ENCODE measurements at regions not wholly inside any gene's neighbourhood (a gene's known extent, or its start where the extent isn't known, plus 50 kb on each side); places are given as distances from the start of the nearest gene placed in this dataset.

- no peak overlapping the region for H3K27ac ChIP-seq
- H3K4me1 ChIP-seq (replicated peaks): no peaks in the 10 kb centered on the region
- H3K27me3 ChIP-seq (replicated peaks; ENCODE audit: insufficient read depth): no peaks in the 10 kb centered on the region
- intact Hi-C loops (cut with DNase I): no loop called here
- no peak for TF ChIP-seq CTCF (IDR thresholded peaks at IDR 0.05)
- TF ChIP-seq POLR2A (IDR thresholded peaks at IDR 0.05): no peak
- TF ChIP-seq POLR2AphosphoS5 (IDR thresholded peaks at IDR 0.05): no peak
- 79% methylated on average over 6 of the region's 6 CpGs for WGBS
- no peak overlapping the region for H3K4me3 ChIP-seq
- DNase-seq (ENCODE audit: low spot score): no peak
- no peaks in the 10 kb centered on the region for H3K36me3 ChIP-seq
- H3K9me3 ChIP-seq: no peaks in the 10 kb centered on the region
Observed at GRCh38 chr5:117681431-117682254, 1107.0 kb upstream of the SEMA6A start.

GRCh38 chr5:117680426-117680825 lies 1105.8 kb upstream of the SEMA6A start:
- 80% methylated on average over 1 of the region's 1 CpG for WGBS
- Histone ChIP-seq H3K27ac (no peak overlapping the region), H3K27me3 (replicated peaks; ENCODE audit: insufficient read depth) (no peaks in the 10 kb centered on the region), H3K36me3 (no peaks in the 10 kb centered on the region), H3K4me1 (replicated peaks) (no peaks in the 10 kb centered on the region), H3K4me3 (no peak overlapping the region), H3K9me3 (no peaks in the 10 kb centered on the region)
- intact Hi-C loops (cut with DNase I): no loop called here
- TF ChIP-seq POLR2A (IDR thresholded peaks at IDR 0.05) (no peak), POLR2AphosphoS5 (IDR thresholded peaks at IDR 0.05) (no peak), CTCF (IDR thresholded peaks at IDR 0.05) (no peak)
- DNase-seq (ENCODE audit: low spot score): no peak

- no peaks in the 10 kb centered on the region for H3K27me3 ChIP-seq (replicated peaks; ENCODE audit: insufficient read depth)
- DNase-seq (ENCODE audit: low spot score): no peak
- H3K4me1 ChIP-seq (replicated peaks): no peaks in the 10 kb centered on the region
- no peak overlapping the region for H3K4me3 ChIP-seq
- no peaks in the 10 kb centered on the region for H3K36me3 ChIP-seq
- intact Hi-C loops (cut with DNase I): no loop called here
- WGBS: 98% methylated on average over 4 of the region's 4 CpGs
- TF ChIP-seq CTCF (IDR thresholded peaks at IDR 0.05) (no peak), POLR2AphosphoS5 (IDR thresholded peaks at IDR 0.05) (no peak), POLR2A (IDR thresholded peaks at IDR 0.05) (no peak)
- no peaks in the 10 kb centered on the region for H3K9me3 ChIP-seq
- H3K27ac ChIP-seq: no peak overlapping the region
Observed at GRCh38 chr5:117679046-117679445, 1104.4 kb upstream of the SEMA6A start.

- intact Hi-C loops (cut with DNase I): no loop called here
- TF ChIP-seq CTCF (IDR thresholded peaks at IDR 0.05) (no peak), POLR2AphosphoS5 (IDR thresholded peaks at IDR 0.05) (no peak), POLR2A (IDR thresholded peaks at IDR 0.05) (no peak)
- Histone ChIP-seq H3K4me1 (replicated peaks) (no peaks in the 10 kb centered on the region), H3K27me3 (replicated peaks; ENCODE audit: insufficient read depth) (no peaks in the 10 kb centered on the region), H3K27ac (no peak overlapping the region), H3K4me3 (no peak overlapping the region), H3K36me3 (no peaks in the 10 kb centered on the region), H3K9me3 (no peaks in the 10 kb centered on the region)
- no peak for DNase-seq (ENCODE audit: low spot score)
- WGBS: 86% methylated on average over 4 of the region's 4 CpGs
Observed at GRCh38 chr5:117675646-117676045, 1101.0 kb upstream of the SEMA6A start.

GRCh38 chr5:117671551-117671950 lies 1096.9 kb upstream of the SEMA6A start:
- Histone ChIP-seq H3K36me3 (no peaks in the 10 kb centered on the region), H3K27ac (no peak overlapping the region), H3K27me3 (replicated peaks; ENCODE audit: insufficient read depth) (no peaks in the 10 kb centered on the region), H3K9me3 (no peaks in the 10 kb centered on the region), H3K4me3 (no peak overlapping the region), H3K4me1 (replicated peaks) (no peaks in the 10 kb centered on the region)
- intact Hi-C loops (cut with DNase I): no loop called here
- TF ChIP-seq CTCF (IDR thresholded peaks at IDR 0.05): no peak
- no peak for TF ChIP-seq POLR2A (IDR thresholded peaks at IDR 0.05)
- no peak for TF ChIP-seq POLR2AphosphoS5 (IDR thresholded peaks at IDR 0.05)
- WGBS: 81% methylated on average over 1 of the region's 1 CpG
- DNase-seq (ENCODE audit: low spot score): no peak
